ENCODE measurements at regions not wholly inside any gene's neighbourhood (a gene's known extent, or its start where the extent isn't known, plus 50 kb on each side); places are given as distances from the start of the nearest gene placed in this dataset.

- H3K4me3 ChIP-seq (replicated peaks in 1 of 2; ENCODE audit: low read depth in 2 of 2, low read length in 2 of 2): no peak overlapping the region
- no peak for TF ChIP-seq CTCF (IDR thresholded peaks at IDR 0.05; ENCODE audit: low read depth, low read length)
- DNase-seq (ENCODE audit: low read depth in 2 of 2): no peak
Observed at GRCh38 chr16:9441012-9441411, 349.6 kb downstream of the HAPSTR1 start.

- DNase-seq (ENCODE audit: low read depth in 2 of 2): no peak
- no peak for TF ChIP-seq CTCF (IDR thresholded peaks at IDR 0.05; ENCODE audit: low read depth, low read length)
- no peak overlapping the region for H3K4me3 ChIP-seq (replicated peaks in 1 of 2; ENCODE audit: low read depth in 2 of 2, low read length in 2 of 2)
Observed at GRCh38 chr16:9443864-9444263, 352.4 kb downstream of the HAPSTR1 start.

GRCh38 chr16:9446471-9447194 lies 355.2 kb downstream of the HAPSTR1 start:
- DNase-seq (ENCODE audit: low read depth in 2 of 2): no peak
- no peak for TF ChIP-seq CTCF (IDR thresholded peaks at IDR 0.05; ENCODE audit: low read depth, low read length)
- no peak overlapping the region for H3K4me3 ChIP-seq (replicated peaks in 1 of 2; ENCODE audit: low read depth in 2 of 2, low read length in 2 of 2)

- no peak overlapping the region for H3K4me3 ChIP-seq (replicated peaks in 1 of 2; ENCODE audit: low read depth in 2 of 2, low read length in 2 of 2)
- no peak for TF ChIP-seq CTCF (IDR thresholded peaks at IDR 0.05; ENCODE audit: low read depth, low read length)
- no peak for DNase-seq (ENCODE audit: low read depth in 2 of 2)
Observed at GRCh38 chr16:9447195-9447551, 355.7 kb downstream of the HAPSTR1 start.

GRCh38 chr16:9447699-9448098 lies 356.3 kb downstream of the HAPSTR1 start:
- DNase-seq (ENCODE audit: low read depth in 2 of 2): no peak
- no peak for TF ChIP-seq CTCF (IDR thresholded peaks at IDR 0.05; ENCODE audit: low read depth, low read length)

GRCh38 chr16:9449597-9449996 lies 358.2 kb downstream of the HAPSTR1 start:
- no peak for TF ChIP-seq CTCF (IDR thresholded peaks at IDR 0.05; ENCODE audit: low read depth, low read length)
- H3K4me3 ChIP-seq (replicated peaks in 1 of 2; ENCODE audit: low read depth in 2 of 2, low read length in 2 of 2): no peak overlapping the region
- DNase-seq (ENCODE audit: low read depth in 2 of 2): no peak

More at GRCh38 chr16:9447699-9448098, 356.3 kb downstream of the HAPSTR1 start:
- H3K4me3 ChIP-seq (replicated peaks in 1 of 2; ENCODE audit: low read depth in 2 of 2, low read length in 2 of 2): no peak overlapping the region

- no peak overlapping the region for H3K4me3 ChIP-seq (replicated peaks in 1 of 2; ENCODE audit: low read depth in 2 of 2, low read length in 2 of 2)
- no peak for TF ChIP-seq CTCF (IDR thresholded peaks at IDR 0.05; ENCODE audit: low read depth, low read length)
- DNase-seq (ENCODE audit: low read depth in 2 of 2): no peak
Observed at GRCh38 chr16:9457215-9457614, 365.8 kb downstream of the HAPSTR1 start.
